Activated naive CD4-positive, alpha-beta T cell treated with anti-CD3 and anti-CD28 coated beads, Interleukin-2, amount 50 U/mL, for 24 hours (primary cell): ENCODE measurements at regions not wholly inside any gene's neighbourhood (a gene's known extent, or its start where the extent isn't known, plus 50 kb on each side); places are given as distances from the start of the nearest gene placed in this dataset.
A peak's percentile ranks its signal among the peaks of the same experiment; 100 is the strongest.
"Not testable (repeated sequence)": the region's sequence is repeated elsewhere in the genome, so short reads cannot be mapped to it uniquely, and the experiment has no call there.

Source experiments
- H3K27ac Mint-ChIP-seq: one replicate; pipeline ENCODE4 v1.8.0; 2021; ENCODE audit warnings: mild to moderate bottlenecking, mixed read lengths
- H3K27me3 Mint-ChIP-seq: one replicate; pipeline ENCODE4 v1.8.0; 2021; ENCODE audit warnings: mixed read lengths
- H3K36me3 Mint-ChIP-seq: one replicate; pipeline ENCODE4 v1.8.0; 2021; ENCODE audit warnings: mixed read lengths
- H3K4me1 Mint-ChIP-seq: one replicate; pipeline ENCODE4 v1.8.0; 2021; ENCODE audit warnings: mixed read lengths
- H3K4me3 Mint-ChIP-seq: one replicate; pipeline ENCODE4 v1.8.0; 2021; ENCODE audit warnings: mild to moderate bottlenecking, mixed read lengths
- H3K9me3 Mint-ChIP-seq: one replicate; pipeline ENCODE4 v1.8.0; 2021; ENCODE audit warnings: mixed read lengths

DNA sequence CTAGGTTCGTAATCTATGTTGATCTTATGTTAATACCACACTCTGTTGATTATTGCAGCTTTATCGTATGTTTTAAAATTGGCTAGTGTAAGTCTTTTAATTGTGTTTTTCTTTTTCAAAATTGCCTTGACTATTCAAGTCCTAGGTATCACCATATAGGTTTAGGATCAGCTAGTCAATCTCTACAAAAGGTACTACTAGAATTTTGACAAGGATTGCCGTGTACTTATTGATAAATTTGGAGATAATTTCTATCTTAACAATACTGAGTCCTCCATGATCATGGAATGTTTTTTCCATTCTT lies 117.9 kb upstream of the PRSS3 start:
- peaks cover 10% of the 10 kb centered on the region for H3K4me1 Mint-ChIP-seq
- no peaks in the 10 kb centered on the region for H3K36me3 Mint-ChIP-seq
- H3K27ac Mint-ChIP-seq = no peak overlapping the region
- no peaks in the 10 kb centered on the region for H3K9me3 Mint-ChIP-seq
- peaks cover 59% of the 10 kb centered on the region for H3K27me3 Mint-ChIP-seq
- peak overlapping the region; percentile 90 for H3K4me3 Mint-ChIP-seq

DNA sequence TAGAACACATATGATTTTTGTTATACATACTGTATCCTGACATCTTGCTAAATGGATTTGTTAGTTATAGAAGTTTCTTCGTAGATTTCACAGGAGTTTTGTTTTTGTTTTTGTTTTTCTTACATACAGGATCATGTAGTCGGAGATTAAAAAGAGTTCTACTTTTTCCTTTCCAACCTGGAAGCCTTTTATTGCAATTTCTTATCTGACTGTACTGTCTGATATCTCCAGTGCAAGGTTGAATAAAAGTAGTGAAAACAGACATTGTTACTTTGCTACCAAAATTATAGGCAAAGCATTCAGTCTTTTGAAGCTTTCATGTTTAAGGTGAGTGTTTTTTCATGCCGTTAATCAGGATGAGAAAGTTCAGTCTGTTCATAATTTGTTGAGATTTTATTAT lies 117.4 kb upstream of the PRSS3 start:
- no peak overlapping the region for H3K27ac Mint-ChIP-seq
- H3K36me3 Mint-ChIP-seq = no peaks in the 10 kb centered on the region
- peaks cover 10% of the 10 kb centered on the region for H3K4me1 Mint-ChIP-seq
- no peaks in the 10 kb centered on the region for H3K9me3 Mint-ChIP-seq
- no peak overlapping the region for H3K4me3 Mint-ChIP-seq
- H3K27me3 Mint-ChIP-seq = peaks cover 59% of the 10 kb centered on the region

DNA sequence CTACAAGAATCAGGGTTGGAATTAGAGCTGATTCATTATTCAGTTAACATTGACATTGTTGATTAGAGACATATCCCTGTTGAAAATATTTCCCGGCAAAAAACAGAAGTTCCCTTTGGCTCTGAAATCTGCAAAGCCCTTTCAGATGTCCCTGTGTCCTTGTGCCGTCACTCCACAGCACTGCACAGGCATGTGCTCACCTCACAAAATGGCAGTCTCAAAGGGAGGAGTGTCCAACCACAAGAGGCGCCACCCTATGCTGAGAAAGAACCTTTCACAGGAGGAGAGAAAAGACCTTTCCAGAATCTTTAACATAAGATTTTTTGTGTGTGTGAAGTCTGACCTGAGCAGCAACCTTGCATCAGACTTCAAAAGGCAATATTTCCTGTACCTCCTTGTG lies 112.8 kb upstream of the PRSS3 start:
- Mint-ChIP-seq H3K27me3 (peaks cover 51% of the 10 kb centered on the region), H3K4me3 (no peak overlapping the region)

DNA sequence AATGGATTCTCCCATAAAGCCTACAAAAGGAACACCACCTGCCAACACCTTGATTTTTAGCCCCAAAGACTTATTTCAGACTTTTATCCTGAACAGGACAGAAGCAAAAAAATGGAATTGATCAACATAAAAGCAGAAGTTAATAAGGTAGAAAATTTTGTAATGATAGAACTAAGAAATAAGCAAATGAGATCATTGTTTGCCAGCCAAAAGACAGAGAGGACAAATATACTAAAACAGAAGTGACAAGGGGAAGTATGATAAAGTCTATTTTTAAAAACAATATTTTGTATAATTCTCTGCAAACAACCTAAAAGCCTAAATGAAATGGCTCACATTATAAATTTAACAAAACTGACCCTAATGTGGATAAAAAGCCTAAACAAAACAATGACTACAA lies 110.5 kb upstream of the PRSS3 start:
- Mint-ChIP-seq H3K27ac (no peak overlapping the region), H3K4me3 (no peak overlapping the region), H3K27me3 (peaks cover 41% of the 10 kb centered on the region), H3K9me3 (no peaks in the 10 kb centered on the region), H3K36me3 (no peaks in the 10 kb centered on the region), H3K4me1 (no peaks in the 10 kb centered on the region)

More for the DNA sequence above, 112.8 kb upstream of the PRSS3 start:
- Mint-ChIP-seq H3K36me3 (no peaks in the 10 kb centered on the region), H3K9me3 (no peaks in the 10 kb centered on the region), H3K4me1 (no peaks in the 10 kb centered on the region), H3K27ac (no peak overlapping the region)

DNA sequence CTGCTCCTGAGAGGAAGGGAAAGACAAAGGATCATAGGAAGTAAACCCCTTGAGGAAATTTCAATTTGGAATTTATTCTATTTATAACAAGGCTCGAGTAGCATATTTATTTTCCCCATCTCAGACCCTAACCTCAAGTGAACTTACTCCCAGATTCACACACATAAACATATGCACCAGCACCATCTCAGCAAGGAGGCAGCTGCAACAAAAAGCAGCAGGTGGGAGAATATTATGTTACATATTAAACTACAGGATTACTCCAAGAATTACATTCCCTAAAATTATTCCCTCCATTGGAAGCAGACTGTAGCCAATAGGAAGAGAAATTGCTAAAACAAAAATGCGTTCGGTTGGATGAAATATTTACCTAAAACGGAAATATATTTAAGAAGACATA lies 108.4 kb upstream of the PRSS3 start:
- Mint-ChIP-seq H3K36me3 (no peaks in the 10 kb centered on the region), H3K27ac (no peak overlapping the region), H3K4me1 (no peaks in the 10 kb centered on the region), H3K4me3 (no peak overlapping the region), H3K9me3 (no peaks in the 10 kb centered on the region), H3K27me3 (peaks cover 30% of the 10 kb centered on the region)

DNA sequence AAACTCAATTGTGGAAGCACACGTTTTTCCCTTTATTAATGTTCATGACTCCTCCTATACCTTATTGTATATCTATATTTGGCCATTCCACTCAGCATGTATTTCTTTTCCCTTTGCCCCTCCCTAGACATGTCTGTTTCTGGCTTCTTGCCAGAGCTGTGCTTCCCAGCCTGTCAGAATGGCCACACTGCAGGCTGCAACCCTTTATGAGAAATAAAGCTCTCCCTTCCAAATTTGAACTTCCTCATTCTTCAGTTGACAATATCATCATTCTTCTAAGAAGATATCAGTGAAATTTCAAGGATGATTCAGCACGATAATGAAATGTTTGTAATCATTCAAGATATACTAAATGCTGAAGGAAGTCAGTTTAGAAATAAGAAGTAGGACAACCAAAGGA lies 107.6 kb upstream of the PRSS3 start:
- Mint-ChIP-seq H3K27ac (no peak overlapping the region), H3K27me3 (peaks cover 26% of the 10 kb centered on the region), H3K4me3 (no peak overlapping the region)

DNA sequence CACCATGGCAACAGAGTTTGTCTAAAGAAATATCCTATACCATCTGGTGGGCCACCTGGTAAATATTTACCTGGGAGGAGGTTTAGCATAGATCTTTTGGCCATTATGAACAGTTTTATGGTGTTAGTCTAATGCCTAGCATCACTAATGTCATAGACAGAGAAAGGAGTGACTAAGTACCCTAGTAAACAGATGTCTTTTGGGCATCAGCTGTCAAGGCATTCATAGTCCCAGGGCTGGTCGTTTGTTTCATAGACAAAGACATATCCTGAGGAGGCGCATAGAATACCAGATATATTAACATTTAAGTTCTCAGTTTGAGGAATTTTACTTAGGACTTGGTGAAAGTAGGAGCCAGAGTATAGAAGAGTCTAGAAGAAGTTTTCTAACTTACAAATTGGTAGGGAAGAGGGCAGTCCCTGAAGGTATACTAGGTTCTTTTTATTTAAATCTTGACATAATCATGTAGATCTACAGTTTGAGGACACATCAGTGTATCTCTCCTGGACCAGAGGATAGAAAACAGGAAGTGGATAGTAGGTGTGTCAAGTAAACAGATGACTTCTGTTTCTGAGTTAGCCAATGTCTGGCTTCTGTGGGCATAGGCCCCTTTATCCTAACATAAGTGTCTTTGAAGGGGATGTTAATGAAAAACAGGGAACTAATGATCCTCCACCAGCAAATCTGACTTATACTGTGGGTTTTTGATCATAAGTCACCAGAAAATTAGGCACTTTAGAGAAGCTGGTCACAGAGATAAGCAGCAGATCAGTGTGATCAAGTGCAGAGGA lies 105.0 kb upstream of the PRSS3 start:
- Mint-ChIP-seq H3K4me3 (no peak overlapping the region), H3K9me3 (no peaks in the 10 kb centered on the region), H3K27ac (no peak overlapping the region), H3K36me3 (no peaks in the 10 kb centered on the region), H3K4me1 (no peaks in the 10 kb centered on the region), H3K27me3 (peaks cover 16% of the 10 kb centered on the region)

More for the DNA sequence above, 107.6 kb upstream of the PRSS3 start:
- Mint-ChIP-seq H3K36me3 (no peaks in the 10 kb centered on the region), H3K9me3 (no peaks in the 10 kb centered on the region), H3K4me1 (no peaks in the 10 kb centered on the region)

DNA sequence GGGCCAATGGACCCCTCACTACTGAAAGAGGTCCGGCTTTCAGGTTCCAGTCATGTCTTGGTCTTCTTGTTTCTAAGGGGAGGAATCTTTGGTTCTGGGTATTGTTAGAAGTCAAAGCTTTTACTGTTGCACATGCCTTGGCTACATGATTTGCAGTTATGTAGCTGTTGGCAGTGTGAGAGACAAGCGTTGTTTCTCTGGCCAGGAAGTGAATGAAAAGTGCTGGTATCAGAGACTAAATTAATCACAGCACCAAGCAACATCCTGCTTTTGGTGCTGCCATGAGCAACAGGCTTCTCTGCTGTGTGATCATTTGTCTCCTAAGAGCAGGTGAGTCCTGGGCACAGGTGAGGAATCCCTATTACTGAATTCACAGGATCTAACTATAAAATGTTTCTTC lies 100.1 kb upstream of the PRSS3 start:
- Mint-ChIP-seq H3K27me3 (peaks cover 3% of the 10 kb centered on the region), H3K9me3 (no peaks in the 10 kb centered on the region), H3K4me3 (no peak overlapping the region), H3K27ac (no peak overlapping the region), H3K4me1 (no peaks in the 10 kb centered on the region), H3K36me3 (no peaks in the 10 kb centered on the region)

DNA sequence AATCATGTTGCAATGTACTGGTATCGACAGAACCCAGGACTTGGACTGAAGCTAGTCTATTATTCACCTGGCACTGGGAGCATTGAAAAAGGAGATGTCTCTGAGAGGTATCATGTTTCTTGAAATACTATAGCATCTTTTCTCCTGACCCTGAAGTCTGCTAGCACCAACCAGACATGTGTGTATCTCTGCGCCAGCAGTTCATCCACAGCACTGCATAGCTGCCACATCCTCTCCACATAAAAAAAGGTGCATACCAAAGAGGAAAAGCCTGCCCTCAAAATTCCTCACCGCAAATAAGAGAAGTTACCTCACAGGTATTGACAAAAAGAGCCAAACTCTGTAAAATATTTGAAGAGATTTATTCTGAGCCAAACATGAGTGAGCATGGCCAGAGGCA lies 99.5 kb upstream of the PRSS3 start:
- Mint-ChIP-seq H3K4me1 (no peaks in the 10 kb centered on the region), H3K27me3 (peaks cover 3% of the 10 kb centered on the region), H3K9me3 (no peaks in the 10 kb centered on the region), H3K4me3 (no peak overlapping the region), H3K27ac (no peak overlapping the region), H3K36me3 (no peaks in the 10 kb centered on the region)

DNA sequence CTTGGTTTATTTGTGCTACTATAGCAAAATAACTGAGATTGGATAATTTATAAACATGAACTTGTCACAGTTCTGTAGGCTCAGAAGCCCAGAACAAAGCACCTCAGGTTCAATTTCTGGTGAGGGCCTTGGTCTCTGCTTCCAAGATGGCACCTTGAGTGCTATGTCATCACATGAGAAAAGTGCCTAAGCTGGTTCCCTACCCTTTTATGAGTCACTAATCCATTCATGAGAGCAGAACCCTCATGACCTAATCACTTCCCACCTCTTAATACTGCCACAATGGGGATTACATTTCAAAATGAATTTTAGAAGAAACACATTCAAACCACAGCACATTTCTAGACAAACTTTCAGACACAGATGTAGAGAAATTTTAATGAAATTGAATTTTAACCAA lies 98.2 kb upstream of the PRSS3 start:
- no peaks in the 10 kb centered on the region for H3K9me3 Mint-ChIP-seq
- no peaks in the 10 kb centered on the region for H3K4me1 Mint-ChIP-seq
- H3K4me3 Mint-ChIP-seq = no peak overlapping the region
- H3K27ac Mint-ChIP-seq = no peak overlapping the region
- H3K27me3 Mint-ChIP-seq = peaks cover 3% of the 10 kb centered on the region
- no peaks in the 10 kb centered on the region for H3K36me3 Mint-ChIP-seq

DNA sequence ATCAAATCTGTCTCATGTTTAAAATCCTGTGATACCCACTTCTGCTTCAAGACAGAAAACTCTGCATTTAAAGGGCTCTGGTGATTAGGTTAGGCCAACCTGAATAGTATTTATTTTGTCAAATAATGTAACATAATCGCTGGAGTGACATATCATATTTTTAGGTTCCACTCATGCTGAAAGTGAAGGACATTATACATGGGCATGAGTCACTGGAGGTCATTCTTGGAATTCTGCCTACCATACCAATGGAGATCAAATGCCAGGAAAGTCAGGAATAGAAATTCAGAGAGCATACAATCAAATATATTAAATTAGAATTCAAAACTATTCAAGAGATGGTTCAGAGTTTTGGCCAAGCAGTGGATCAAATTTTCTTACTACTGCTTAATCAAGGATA lies 97.1 kb upstream of the PRSS3 start:
- Mint-ChIP-seq H3K27me3 (peaks cover 3% of the 10 kb centered on the region), H3K4me1 (no peaks in the 10 kb centered on the region), H3K36me3 (no peaks in the 10 kb centered on the region)

DNA sequence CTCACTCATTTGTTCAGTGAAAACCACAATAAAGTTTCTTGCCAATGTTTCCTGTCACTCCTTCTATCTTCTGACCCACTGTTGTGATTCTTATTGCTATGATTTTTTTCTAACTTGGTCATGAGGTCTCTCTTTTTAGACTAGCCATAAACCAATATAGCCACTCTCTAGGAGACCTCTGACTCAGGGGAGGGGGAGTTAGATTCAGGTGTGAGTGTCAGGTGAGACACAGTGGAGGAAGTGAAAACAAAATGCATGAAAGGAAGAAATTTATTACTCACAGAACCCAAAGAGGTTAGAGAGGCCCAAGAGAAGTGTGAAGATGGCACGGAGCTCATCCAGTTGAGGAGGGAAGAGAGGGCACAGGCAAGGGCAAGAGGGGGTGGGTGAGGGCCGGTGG lies 94.4 kb upstream of the PRSS3 start:
- H3K4me1 Mint-ChIP-seq, H3K4me3 Mint-ChIP-seq, H3K36me3 Mint-ChIP-seq, H3K27me3 Mint-ChIP-seq, H3K9me3 Mint-ChIP-seq, H3K27ac Mint-ChIP-seq: not testable (repeated sequence)

More for the DNA sequence above, 97.1 kb upstream of the PRSS3 start:
- H3K9me3 Mint-ChIP-seq = no peaks in the 10 kb centered on the region
- H3K4me3 Mint-ChIP-seq = no peak overlapping the region
- no peak overlapping the region for H3K27ac Mint-ChIP-seq

DNA sequence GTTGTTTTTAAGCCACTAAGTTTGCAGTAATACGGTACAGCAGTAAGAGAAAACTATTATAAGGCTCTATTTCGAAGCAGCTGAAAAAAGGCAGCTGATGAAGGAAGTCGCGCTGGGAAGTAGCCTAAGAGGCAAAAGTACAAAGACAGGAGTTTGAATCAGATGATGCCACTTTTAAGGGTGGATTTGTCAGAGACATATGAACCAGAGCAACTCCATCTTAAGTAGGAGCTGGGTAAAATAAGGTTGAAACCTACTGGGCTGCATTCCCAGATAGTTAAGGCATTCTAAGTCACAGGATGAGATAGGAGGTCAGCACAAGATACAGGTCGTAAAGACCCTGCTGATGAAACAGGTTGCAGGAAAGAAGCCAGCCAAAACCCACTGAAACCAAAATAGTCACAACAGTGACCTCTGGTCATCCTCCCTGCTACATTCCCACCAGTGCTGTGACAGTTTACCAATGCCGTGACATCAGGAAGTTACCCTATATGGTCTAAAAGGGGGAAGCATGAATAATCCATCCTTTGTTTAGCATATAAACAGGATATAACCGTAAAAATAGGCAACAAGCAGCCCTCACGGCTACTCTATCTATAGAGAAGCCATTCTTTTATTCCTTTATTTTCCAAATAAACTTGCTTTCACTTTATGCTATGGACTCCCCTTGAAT lies 91.8 kb upstream of the PRSS3 start:
- Mint-ChIP-seq H3K36me3 (peaks cover 4% of the 10 kb centered on the region), H3K27ac (no peak overlapping the region), H3K27me3 (peaks cover 9% of the 10 kb centered on the region), H3K9me3 (no peaks in the 10 kb centered on the region), H3K4me1 (no peaks in the 10 kb centered on the region), H3K4me3 (no peak overlapping the region)

DNA sequence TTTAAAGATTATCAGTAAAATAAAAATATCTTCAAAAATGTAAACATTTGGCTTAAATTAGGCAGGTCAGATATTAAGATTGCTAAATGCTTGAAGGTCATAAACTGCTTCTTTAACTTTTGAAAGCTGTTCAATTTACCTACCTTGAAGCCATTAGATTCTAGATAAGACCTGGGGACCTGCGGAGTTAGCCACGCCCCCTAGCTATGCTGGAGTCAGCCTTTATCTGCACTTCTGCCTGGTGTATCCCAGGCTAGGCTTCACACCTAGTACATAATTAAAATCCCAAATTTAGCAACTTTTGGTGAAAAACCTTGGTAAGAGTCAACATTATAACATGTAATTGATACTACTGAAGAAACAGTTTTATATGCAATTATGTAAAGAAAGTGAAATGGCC lies 89.9 kb upstream of the PRSS3 start:
- H3K4me1 Mint-ChIP-seq, H3K27ac Mint-ChIP-seq, H3K4me3 Mint-ChIP-seq, H3K9me3 Mint-ChIP-seq, H3K36me3 Mint-ChIP-seq: not testable (repeated sequence)
- H3K27me3 Mint-ChIP-seq = peaks cover 11% of the 10 kb centered on the region

DNA sequence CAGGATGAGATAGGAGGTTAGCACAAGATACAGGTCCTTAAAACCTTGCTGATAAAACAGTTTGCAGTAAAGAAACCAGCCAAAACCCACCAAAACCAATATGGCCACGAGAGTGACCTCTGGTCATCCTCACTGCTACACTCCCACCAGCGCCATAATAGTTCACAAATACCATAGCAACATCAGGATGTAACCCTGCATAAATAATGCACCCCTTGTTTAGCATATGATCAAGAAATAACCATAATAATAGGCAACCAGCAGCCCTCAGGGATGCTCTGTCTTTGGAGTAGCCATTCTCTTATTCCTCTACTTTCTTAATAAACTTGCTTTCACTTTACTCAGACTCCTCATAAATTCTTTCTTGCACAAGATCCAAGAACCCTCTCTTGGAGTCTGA lies 86.9 kb upstream of the PRSS3 start:
- Mint-ChIP-seq H3K27me3 (peaks cover 15% of the 10 kb centered on the region), H3K4me3 (no peak overlapping the region), H3K36me3 (peaks cover 4% of the 10 kb centered on the region), H3K27ac (no peak overlapping the region), H3K9me3 (no peaks in the 10 kb centered on the region), H3K4me1 (no peaks in the 10 kb centered on the region)

DNA sequence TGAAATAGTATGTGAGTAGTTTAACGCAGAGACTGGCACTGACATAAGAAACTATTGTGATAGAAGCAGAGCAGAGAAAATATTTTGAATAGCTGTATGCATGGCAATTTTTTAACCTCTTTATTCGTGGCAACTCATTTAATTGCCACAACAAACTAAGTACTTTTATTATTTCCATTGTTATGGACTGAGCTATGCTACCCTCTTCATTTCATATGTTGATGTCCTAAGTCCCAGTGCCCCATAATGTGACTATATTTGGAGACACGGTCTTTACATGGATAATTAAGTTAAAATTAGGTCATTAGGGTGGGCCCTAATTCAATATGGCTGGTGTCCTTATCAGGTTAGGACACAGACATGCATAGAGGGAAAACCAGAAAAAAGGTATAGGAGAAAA lies 86.1 kb upstream of the PRSS3 start:
- H3K36me3 Mint-ChIP-seq = peaks cover 4% of the 10 kb centered on the region
- no peaks in the 10 kb centered on the region for H3K4me1 Mint-ChIP-seq
- H3K27me3 Mint-ChIP-seq = peaks cover 12% of the 10 kb centered on the region
- no peaks in the 10 kb centered on the region for H3K9me3 Mint-ChIP-seq
- no peak overlapping the region for H3K27ac Mint-ChIP-seq
- no peak overlapping the region for H3K4me3 Mint-ChIP-seq

DNA sequence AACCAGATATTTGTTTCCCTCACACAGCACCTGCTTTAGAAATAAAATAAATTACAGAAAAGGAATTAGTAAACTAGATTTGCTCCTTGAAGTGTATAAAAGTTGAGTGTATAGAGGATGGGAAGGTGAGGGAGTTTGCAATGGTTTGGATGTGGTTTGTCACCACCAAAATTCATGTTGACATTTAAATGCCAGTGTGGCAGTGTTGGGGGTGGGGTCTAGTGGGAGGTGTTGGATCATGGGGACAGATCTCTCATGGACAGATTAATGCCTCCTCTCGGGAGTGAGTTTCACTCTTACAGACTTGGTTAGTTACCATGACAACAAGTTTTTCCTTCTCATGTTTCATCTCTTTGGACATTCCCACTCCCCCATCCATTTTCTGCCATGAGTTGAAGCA lies 83.9 kb upstream of the PRSS3 start:
- not testable (repeated sequence) for H3K4me1 Mint-ChIP-seq, H3K36me3 Mint-ChIP-seq, H3K27ac Mint-ChIP-seq, H3K9me3 Mint-ChIP-seq, H3K27me3 Mint-ChIP-seq, H3K4me3 Mint-ChIP-seq
